GM21737 (cell line): ENCODE measurements at regions not wholly inside any gene's neighbourhood (a gene's known extent, or its start where the extent isn't known, plus 50 kb on each side); places are given as distances from the start of the nearest gene placed in this dataset.
"Not testable (repeated sequence)": the region's sequence is repeated elsewhere in the genome, so short reads cannot be mapped to it uniquely, and the experiment has no call there.

Experiments used
- ATAC-seq: cut with Tn5 transposase; IDR thresholded peaks from one replicate; pipeline ENCODE4 v1.9.1; 2021; ENCODE audit warnings: mild to moderate bottlenecking, moderate library complexity; ENCODE audit not compliant: unreplicated experiment

GRCh38 chr4:1561286-1561990 lies 122.7 kb downstream of the FAM53A start:
- ATAC-seq = no peak

- ATAC-seq = no peak
These were observed 124.0 kb downstream of the FAM53A start for GRCh38 chr4:1559896-1560650.

GRCh38 chr4:1558205-1558604 lies 125.9 kb downstream of the FAM53A start:
- ATAC-seq = no peak

- ATAC-seq = no peak
These were observed 126.9 kb downstream of the FAM53A start for GRCh38 chr4:1557221-1557597.

- ATAC-seq = no peak
These were observed 127.4 kb downstream of the FAM53A start for GRCh38 chr4:1556541-1557220.

GRCh38 chr4:1554876-1555265 lies 129.2 kb downstream of the FAM53A start:
- ATAC-seq = no peak

GRCh38 chr4:1554246-1554875 lies 129.8 kb downstream of the FAM53A start:
- no peak for ATAC-seq

- ATAC-seq = no peak
These were observed 130.7 kb downstream of the FAM53A start for GRCh38 chr4:1553365-1553764.

- ATAC-seq = no peak
These were observed 131.7 kb downstream of the FAM53A start for GRCh38 chr4:1552451-1552850.

- ATAC-seq = no peak
These were observed 132.9 kb downstream of the FAM53A start for GRCh38 chr4:1551211-1551610.

GRCh38 chr4:1550122-1551070 lies 133.7 kb downstream of the FAM53A start:
- ATAC-seq = no peak

GRCh38 chr4:1549638-1550035 lies 134.5 kb downstream of the FAM53A start:
- ATAC-seq = no peak

GRCh38 chr4:1548827-1549637 lies 135.1 kb downstream of the FAM53A start:
- not testable (repeated sequence) for ATAC-seq

- no peak for ATAC-seq
These were observed 136.0 kb downstream of the FAM53A start for GRCh38 chr4:1547856-1548826.

GRCh38 chr4:1547131-1547855 lies 136.8 kb downstream of the FAM53A start:
- no peak for ATAC-seq

GRCh38 chr4:1544861-1545281 lies 138.6 kb upstream of the NKX1-1 start:
- no peak for ATAC-seq

GRCh38 chr4:1544435-1544834 lies 138.2 kb upstream of the NKX1-1 start:
- not testable (repeated sequence) for ATAC-seq

GRCh38 chr4:1543976-1544375 lies 137.7 kb upstream of the NKX1-1 start:
- ATAC-seq = no peak
